NCI-H524 (cell line): ENCODE measurements at regions not wholly inside any gene's neighbourhood (a gene's known extent, or its start where the extent isn't known, plus 50 kb on each side); places are given as distances from the start of the nearest gene placed in this dataset.

Experiments used
- DNase-seq, 2 experiments: peaks; one replicate each; lab custom pipeline; 2025; lab: John Stamatoyannopoulos, UW

- no peak for DNase-seq
These were observed 99.2 kb downstream of the ARRDC3 start for GRCh38 chr5:91283899-91284298.

DNA sequence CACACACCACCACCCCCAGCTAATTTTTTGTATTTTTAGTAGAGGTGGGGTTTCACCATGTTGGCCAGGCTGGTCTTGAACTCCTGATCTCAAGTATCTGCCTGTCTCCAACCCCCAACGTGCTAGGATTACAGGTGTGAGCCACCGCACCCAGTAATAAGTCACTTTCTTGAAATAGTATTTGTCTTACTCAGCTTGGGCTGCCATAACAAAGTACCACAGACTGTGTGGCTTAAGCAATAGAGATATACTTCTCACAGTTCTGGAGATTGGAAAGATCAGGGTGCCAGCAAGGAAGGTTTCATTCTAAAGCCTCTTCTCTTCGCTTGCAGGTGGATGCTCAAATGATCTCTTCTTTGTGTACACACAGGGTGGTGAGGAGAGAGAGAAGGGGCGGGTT lies 99.8 kb downstream of the ARRDC3 start:
- DNase-seq, result no peak

- no peak for DNase-seq
These were observed 100.9 kb downstream of the ARRDC3 start for GRCh38 chr5:91282210-91282609.

- peak; percentile 13 to 60 for DNase-seq
These were observed 101.7 kb downstream of the ARRDC3 start for GRCh38 chr5:91281401-91281800.

DNA sequence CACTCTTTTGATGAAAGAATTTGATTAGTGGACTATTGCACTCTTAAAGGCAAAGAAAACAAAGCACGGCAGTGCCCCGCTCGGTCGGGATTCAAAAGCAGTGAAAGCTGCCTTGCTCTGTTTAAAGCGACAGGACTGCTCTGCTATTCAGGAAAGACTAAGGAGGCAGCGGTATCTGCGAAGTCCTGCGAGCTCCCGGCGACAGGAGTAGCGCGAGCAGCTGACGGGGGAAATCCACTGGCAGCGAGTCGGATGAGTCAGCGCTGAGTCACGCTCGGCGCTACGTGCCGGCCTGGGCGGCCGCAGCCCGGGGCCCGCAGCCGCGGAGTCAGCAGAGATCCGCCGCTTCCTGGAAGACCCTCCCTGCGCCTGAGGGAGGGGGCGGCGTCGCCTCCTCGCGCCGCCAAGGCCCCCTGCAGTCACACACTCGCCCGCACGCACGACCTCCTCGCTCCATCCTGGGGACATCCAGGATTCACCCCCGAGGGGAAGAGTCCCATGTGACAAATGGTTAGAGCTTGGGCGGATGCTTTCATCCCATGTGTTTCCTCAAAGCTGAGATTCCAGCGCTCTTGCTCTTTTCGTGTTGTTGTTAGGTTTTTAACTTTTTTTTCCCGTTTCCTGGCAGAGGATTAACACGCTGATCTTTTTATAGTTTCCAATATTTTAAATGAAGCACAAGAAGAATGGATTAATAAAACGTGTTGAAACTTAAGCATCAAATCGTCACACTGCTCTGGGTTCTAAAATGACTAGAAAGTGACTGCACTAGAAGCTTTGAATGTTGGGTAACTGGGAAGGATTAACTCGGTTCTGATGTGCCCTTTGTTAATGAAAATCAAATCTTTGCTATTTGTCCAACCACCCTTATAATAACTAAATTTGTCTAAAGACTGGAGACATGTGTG lies 102.5 kb downstream of the ARRDC3 start:
- peak; percentile 86 to 87 for DNase-seq

DNA sequence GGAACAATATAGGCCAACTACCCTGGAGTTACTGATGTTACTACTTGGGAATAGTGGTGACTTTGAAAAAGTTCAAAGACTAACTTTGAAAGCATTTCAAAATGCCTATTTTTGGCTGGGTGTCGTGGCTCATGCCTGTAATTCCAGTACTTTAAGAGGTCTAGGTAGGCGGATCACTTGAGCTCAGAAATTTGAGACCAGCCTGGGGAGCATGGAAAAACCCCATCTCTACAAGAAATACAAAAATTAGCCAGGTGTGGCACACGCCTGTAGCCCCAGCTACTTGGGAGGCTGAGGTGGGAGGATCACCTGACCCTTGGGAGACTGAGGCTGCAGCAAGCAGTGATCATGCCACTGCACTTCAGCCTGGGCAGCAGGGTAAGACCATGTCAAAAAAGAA lies 105.3 kb downstream of the ARRDC3 start:
- no peak for DNase-seq

DNA sequence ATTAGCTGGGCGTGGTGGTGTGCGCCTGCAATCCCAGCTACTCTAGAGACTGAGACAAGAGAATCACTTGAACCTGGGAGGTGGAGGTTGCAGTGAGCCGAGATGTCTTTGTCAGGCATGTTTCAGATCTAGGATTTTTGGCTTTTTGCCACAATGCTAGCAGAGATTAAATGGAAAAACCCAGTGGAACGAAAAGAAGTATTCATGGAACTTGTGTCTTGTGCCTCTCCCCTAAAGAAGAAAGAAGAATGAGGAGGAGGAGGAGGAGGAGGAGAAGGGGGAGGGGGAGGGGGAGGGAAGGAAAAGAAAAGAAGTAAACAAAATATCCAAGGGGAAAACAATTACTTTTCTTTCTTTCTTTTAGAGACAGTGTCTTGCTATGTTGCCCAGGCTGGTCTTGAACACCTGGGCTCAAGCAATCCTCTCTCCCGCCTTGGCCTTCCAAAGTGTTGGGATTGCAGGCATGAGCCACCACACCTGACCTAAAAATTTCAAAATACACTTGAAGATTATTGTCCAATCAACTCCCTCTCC lies 106.0 kb downstream of the ARRDC3 start:
- no peak for DNase-seq

- no peak for DNase-seq
These were observed 110.3 kb downstream of the ARRDC3 start for GRCh38 chr5:91272858-91273257.

DNA sequence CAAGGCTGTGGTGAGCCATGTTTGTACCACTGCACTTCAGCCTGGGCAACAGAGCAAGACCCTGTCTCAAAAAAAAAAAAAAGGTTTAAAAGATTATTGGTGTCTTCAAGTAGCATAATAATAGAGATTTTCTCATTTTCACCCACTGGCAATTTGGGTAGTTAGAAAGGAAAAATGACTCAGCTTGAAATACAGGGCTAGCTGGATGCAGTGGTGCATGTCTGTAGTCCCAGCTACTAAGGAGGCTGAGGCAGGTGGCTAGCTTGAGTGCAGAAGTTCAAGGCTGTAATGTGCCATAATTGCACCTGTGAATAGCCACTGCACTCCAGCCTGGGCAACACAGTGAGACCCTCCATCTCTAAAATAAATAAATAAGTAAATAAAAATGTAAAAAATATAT lies 111.1 kb downstream of the ARRDC3 start:
- DNase-seq, result no peak

DNA sequence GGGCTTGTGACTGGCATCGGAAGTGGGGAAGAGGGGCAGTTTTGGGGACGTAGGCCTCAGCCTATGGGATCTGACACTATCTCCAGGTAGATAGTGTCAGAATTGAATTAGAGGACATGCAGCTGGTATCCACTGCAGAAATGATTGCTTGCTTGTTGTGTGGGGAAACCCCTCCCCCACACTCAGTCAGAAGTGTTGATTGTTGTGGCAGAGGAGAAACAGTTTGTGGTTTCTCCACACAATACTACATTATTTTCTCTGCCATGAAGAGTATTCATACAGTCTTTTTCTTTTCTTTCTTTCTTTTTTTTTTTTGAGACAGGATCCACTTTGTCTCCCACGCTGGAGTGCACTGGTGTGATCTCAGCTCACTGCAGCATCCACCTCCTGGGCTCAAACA lies 113.9 kb downstream of the ARRDC3 start:
- no peak for DNase-seq

DNA sequence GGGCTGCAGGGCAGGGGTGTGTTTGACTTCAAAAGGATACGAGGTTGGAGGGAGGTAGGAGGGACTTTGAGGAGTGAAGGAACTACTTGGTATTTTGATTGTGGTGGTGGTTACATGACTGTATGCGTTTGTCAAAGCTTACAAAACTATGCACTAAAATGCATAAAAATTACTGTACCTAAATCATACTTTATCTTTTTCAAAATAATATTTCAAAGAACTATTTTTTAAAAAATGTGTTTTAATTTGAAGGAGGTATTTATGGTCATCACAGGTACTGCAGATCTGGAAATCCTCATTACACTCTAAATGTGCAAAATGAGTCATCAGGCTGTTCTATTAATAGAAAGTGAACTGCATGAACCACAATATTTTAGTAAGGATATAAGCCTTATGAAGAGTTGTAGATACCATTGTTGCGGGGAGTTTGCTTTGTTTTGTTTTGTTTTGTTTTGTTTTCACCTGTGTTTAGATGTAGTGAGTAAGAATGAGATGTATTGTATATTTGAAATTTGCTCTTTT lies 116.9 kb downstream of the ARRDC3 start:
- no peak for DNase-seq

DNA sequence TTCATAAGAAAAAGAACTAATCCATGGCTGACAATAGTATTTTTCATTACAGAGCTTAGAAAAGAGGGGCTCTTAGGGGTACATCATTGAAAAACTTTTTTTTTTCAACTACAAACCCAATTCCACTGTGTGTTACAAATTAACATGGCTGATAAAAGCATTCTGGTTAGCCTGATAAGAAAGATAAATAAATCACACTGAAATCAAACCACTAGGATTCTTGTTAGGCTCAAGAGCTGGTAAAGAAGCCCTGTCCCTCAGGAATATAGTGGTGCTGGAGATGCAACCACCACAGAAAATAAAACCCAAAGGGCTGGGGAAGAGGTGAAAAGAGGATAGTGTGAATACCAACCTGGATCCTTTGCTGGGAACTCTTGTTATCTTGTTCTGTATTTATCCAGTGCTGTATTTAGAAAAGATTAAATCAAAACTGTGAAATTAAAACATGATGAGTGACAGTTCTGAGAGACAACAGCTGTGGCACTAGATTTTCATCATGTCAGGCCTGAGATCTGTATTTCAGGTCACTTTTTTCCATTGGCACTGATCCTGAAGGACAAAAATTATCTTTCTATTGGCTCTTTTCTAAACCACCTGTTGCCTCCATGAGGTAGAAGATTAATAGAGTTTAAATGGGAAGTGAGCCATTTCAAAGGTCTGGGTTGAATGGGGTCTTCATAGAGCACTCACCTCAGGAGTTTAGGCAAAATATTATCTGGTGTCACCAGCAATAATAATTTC lies 118.6 kb downstream of the ARRDC3 start:
- no peak for DNase-seq

GRCh38 chr5:91263898-91264297 lies 119.2 kb downstream of the ARRDC3 start:
- no peak for DNase-seq

DNA sequence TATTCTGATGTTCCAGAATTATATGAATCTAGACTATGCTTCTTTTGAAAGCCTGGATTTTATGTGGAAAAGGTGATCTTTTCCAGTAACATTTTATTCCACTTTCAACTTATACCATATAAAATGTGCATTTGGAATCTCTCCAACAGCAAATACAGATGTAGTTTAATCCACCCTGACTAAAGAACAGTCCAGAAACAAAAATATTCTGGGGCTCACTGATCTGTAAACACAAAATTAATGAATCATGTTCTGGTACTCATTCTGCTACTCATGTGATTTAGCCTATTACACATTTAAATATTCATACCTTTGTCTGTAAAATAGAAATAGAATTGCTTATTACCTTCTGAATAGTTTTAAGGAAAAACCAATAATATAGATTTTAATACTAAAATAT lies 125.8 kb downstream of the ARRDC3 start:
- no peak for DNase-seq

DNA sequence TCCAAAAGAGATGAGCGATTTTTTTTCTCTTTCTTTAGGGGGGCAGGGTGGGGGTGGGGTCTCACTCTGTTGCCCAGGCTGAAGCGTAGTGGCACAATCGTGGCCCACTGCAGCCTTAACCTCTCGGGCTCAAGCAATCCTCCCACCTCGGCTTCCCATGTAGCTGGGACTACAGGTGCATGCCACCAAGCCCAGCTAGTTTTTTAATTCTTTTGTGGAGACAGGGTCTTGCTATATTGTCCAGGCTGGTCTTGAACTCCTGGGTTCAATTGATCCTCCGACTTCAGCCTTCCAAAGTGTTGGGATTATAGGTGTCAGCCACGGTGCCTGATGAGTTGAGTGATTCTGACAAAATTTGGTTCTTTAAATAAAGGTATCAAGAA lies 127.0 kb downstream of the ARRDC3 start:
- no peak for DNase-seq

DNA sequence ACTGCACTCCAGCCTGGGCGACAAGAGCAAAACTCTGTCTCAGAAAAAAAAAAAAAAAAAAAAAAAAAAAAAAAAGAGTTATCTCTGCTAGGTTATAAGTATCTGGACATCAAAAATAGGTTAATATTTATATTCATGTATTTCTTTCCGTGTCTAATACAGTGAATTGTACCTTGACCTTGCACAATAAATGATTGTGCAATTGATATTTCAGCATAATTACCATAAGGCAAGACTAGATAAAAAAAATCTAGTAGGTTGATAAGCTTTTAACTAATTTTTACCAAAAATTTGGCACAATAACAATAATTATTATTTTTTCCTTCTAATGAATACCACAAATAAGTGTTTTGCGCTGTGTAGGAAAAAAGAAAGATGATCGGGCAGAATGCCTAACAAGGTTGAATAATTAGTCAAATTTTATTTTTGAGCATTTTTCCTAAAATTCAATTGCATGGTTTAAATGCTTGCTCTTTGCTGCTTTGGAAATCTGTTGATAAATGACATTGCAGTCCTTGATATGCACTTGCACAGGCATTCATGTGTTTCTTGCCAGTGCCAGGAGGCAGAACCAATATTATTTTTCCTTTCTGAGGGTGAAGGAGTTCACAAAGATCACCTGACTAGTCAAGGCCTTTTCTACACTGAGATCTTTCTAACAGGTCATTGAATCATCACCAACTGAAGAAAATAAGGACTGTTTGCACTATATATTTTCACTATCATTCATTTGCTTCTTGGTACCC lies 127.5 kb downstream of the ARRDC3 start:
- DNase-seq, result no peak

DNA sequence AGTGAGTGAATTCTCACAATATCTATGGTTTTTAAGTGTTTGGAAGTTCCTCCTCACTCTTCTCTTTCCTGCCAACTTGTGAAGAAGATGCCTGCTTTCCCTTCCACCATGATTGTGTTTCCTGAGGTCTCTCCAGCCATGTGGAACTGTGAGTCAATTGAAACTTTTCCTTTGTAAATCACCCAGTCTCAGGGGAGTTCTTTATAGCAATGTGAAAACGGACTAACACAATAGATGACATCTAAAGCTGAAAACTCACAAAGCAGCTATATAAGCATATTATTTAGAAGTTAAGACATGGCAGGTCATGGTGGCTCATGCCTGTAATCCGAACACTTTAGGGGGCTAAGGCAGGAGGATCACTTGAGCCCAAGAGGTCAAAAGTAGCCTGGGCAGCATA lies 130.2 kb downstream of the ARRDC3 start:
- no peak for DNase-seq

DNA sequence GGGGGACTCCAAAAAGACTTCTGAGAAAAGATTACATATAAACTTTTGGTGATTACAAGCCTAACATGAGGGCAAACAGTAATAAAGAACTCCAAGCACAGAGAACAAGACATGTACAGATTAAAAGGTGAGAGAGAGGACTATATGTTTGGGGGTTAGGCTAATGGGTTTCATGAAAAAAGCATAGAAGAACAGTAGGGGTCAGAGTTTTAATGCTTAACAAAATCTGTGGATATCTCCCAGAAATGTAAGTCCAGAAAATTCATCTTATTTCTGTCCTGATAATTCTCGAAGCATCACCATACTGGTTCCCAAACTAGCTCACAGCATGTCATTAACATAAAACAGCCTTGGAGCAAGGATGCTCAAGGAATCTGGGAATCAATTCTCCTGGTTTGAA lies 137.2 kb downstream of the ARRDC3 start:
- no peak for DNase-seq

- no peak for DNase-seq
These were observed 138.1 kb downstream of the ARRDC3 start for GRCh38 chr5:91245074-91245452.

DNA sequence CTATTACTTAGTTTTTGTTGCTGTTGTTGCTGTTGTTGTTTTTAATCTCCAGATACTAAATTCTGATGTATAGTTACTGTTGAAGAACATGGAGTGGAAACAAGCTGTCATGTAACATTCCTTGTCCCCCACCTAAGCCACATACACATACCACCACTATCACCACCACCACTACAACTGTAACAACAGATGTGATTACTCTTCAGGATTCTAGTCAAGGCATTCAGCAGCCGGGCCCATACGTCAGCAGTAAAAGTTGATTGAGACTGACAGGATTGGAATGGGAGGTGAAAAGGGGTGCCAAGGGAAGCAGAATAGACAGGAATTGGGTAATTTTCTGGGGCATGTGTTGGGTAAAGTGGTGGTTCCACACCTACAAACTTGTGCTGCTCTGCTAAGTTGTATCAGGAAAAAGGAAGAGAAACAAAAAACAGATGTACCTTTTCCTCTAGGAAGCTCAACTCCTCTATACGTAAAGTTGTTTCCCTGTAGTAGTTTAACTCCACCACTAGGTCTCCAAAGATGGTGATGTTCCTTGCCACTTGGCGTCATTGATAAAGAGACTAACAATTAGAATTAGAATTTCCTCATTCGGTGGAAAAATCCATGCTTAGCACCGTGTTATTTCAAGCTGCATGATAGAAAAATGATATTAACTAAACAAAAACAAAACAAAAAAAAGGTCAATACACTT lies 138.6 kb downstream of the ARRDC3 start:
- DNase-seq, result no peak

DNA sequence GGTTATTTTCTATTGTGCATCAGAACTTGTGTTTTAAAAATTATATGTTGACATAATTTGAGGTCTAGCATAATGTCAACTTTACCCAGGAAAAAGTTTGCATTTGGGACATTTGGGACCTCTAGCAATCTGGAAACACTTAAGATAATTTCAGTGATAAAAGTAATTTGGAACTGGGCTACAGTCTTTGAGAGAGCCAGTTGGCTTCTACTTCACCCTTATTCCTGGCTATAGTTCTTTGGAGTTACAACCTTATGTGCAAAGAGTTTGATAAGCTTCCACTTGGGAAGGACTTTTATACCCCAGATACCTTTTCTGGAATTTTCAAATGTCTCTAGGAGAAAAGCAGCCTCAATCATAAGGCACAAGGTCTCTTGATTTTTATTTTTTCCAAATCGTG lies 139.3 kb downstream of the ARRDC3 start:
- no peak for DNase-seq

- DNase-seq, result no peak
These were observed 139.8 kb downstream of the ARRDC3 start for GRCh38 chr5:91243286-91243685.
